HG03280 (cell line): ENCODE measurements at regions not wholly inside any gene's neighbourhood (a gene's known extent, or its start where the extent isn't known, plus 50 kb on each side); places are given as distances from the start of the nearest gene placed in this dataset.

ENCODE experiments used
- ATAC-seq: cut with Tn5 transposase; IDR thresholded peaks from one replicate; pipeline ENCODE4 v1.9.1; 2021; ENCODE audit warnings: mild to moderate bottlenecking, moderate library complexity; ENCODE audit not compliant: unreplicated experiment

GRCh38 chr1:104440011-104440410 lies 690.3 kb downstream of the AMY1C start:
- no peak for ATAC-seq

- no peak for ATAC-seq
These were observed 707.0 kb downstream of the AMY1C start for GRCh38 chr1:104456724-104457123.

GRCh38 chr1:104459886-104460285 lies 710.2 kb downstream of the AMY1C start:
- ATAC-seq: no peak

GRCh38 chr1:104460880-104461279 lies 711.2 kb downstream of the AMY1C start:
- ATAC-seq: no peak

GRCh38 chr1:104463126-104463697 lies 713.5 kb downstream of the AMY1C start:
- ATAC-seq: no peak

GRCh38 chr1:104466068-104466467 lies 716.4 kb downstream of the AMY1C start:
- no peak for ATAC-seq

- ATAC-seq: no peak
These were observed 717.9 kb downstream of the AMY1C start for GRCh38 chr1:104467590-104467989.

GRCh38 chr1:104468282-104468681 lies 718.6 kb downstream of the AMY1C start:
- ATAC-seq: no peak

GRCh38 chr1:104476126-104476525 lies 726.4 kb downstream of the AMY1C start:
- ATAC-seq: no peak

- ATAC-seq: no peak
These were observed 738.8 kb downstream of the AMY1C start for GRCh38 chr1:104488296-104489015.

GRCh38 chr1:104526158-104526795 lies 776.6 kb downstream of the AMY1C start:
- no peak for ATAC-seq

- no peak for ATAC-seq
These were observed 782.3 kb downstream of the AMY1C start for GRCh38 chr1:104531990-104532389.

- ATAC-seq: no peak
These were observed 824.9 kb downstream of the AMY1C start for GRCh38 chr1:104574620-104575019.

- ATAC-seq: no peak
These were observed 843.2 kb downstream of the AMY1C start for GRCh38 chr1:104592926-104593325.

GRCh38 chr1:104593413-104594187 lies 843.9 kb downstream of the AMY1C start:
- ATAC-seq: no peak

- ATAC-seq: no peak
These were observed 867.8 kb downstream of the AMY1C start for GRCh38 chr1:104617474-104617873.

- no peak for ATAC-seq
These were observed 871.5 kb downstream of the AMY1C start for GRCh38 chr1:104621221-104621620.

- no peak for ATAC-seq
These were observed 874.8 kb downstream of the AMY1C start for GRCh38 chr1:104624538-104624937.

GRCh38 chr1:104629589-104629988 lies 879.9 kb downstream of the AMY1C start:
- ATAC-seq: no peak

GRCh38 chr1:104630567-104631149 lies 881.0 kb downstream of the AMY1C start:
- no peak for ATAC-seq

- no peak for ATAC-seq
These were observed 886.9 kb downstream of the AMY1C start for GRCh38 chr1:104636581-104636980.
